Gastroesophageal sphincter (tissue), 3 donors: ENCODE measurements at regions not wholly inside any gene's neighbourhood (a gene's known extent, or its start where the extent isn't known, plus 50 kb on each side); places are given as distances from the start of the nearest gene placed in this dataset.

Experiments
- CTCF ChIP-seq, 4 experiments: fragments of 200-600 bp in 2 of 4; fragments of 450-650 bp in 2 of 4; sonication (generic) in 1 of 4; IDR thresholded peaks; one replicate each; pipeline ENCODE4 v1.5.1; 2017 to 2019; ENCODE audit warnings: antibody characterized with exemption in 4 of 4, mild to moderate bottlenecking in 2 of 4, moderate library complexity in 2 of 4
- EP300 ChIP-seq: sonication (generic); formaldehyde crosslinking; IDR thresholded peaks from one replicate; pipeline ENCODE4 v1.6.1; 2017; ENCODE audit warnings: antibody characterized with exemption, mild to moderate bottlenecking
- POLR2A ChIP-seq, 2 donors: fragments of 450-650 bp; IDR thresholded peaks; one replicate each; pipeline ENCODE4 v1.6.1; 2017; ENCODE audit warnings: antibody characterized with exemption in 2 of 2, mild to moderate bottlenecking in 2 of 2, moderate library complexity in 1 of 2
- POLR2AphosphoS5 ChIP-seq: sonication (generic); formaldehyde crosslinking; IDR thresholded peaks from one replicate; pipeline ENCODE4 v1.6.1; 2017; ENCODE audit warnings: antibody characterized with exemption

DNA sequence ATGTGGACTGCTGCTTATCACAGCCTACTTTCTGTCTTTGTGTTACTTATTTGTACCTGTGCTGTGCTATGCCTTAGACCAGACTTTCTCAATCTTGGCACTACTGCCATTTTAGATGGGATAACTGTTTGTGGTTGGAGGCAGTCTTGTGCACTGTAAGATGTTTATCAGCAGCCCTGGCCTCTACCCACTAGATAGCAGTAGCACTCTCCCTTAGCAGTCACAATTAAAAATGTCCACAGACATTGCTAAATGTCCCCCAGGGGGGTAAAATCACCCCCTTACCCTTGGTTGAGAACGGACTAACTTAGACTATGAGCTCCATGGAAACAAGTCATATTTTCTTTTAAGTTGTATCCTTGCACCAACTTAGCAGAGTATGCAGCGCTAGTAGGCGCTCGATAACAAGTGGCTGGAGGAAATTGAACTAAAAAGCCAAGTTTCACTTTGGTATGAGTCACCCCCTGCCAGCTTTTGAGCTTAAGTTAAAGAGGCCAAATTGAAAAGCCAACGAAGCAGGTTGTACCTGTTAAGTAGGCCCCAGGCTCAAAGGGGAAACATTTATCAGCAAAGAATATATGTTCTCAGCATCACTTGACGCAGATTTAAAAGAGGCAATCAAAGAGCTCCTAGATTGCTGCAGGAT, 304.8 kb upstream of the SORL1-AS1 start:
- TF ChIP-seq CTCF (IDR thresholded peaks at IDR 0.05): no peak
- TF ChIP-seq EP300: no peak
- TF ChIP-seq POLR2A (IDR thresholded peaks at IDR 0.05): no peak
- no peak for TF ChIP-seq POLR2AphosphoS5
